HPDE6-E6E7 (cell line): ENCODE measurements at regions not wholly inside any gene's neighbourhood (a gene's known extent, or its start where the extent isn't known, plus 50 kb on each side); places are given as distances from the start of the nearest gene placed in this dataset.

ENCODE experiments used
- DNase-seq: peaks from one replicate; pipeline ENCODE4 v3.0.0; 2011; ENCODE audit warnings: missing footprints; ENCODE audit errors: extremely low spot score

GRCh38 chr2:19138264-19138825 is 220.1 kb downstream of the OSR1 start:
- DNase-seq: no peak

GRCh38 chr2:19137433-19137832 is 221.0 kb downstream of the OSR1 start:
- DNase-seq: no peak

GRCh38 chr2:19132967-19133366 is 225.5 kb downstream of the OSR1 start:
- DNase-seq: no peak

- no peak for DNase-seq
Observed at GRCh38 chr2:19131871-19132270, 226.6 kb downstream of the OSR1 start.

GRCh38 chr2:19128148-19128547 is 230.3 kb downstream of the OSR1 start:
- DNase-seq: no peak

GRCh38 chr2:19127616-19128015 is 230.8 kb downstream of the OSR1 start:
- no peak for DNase-seq

GRCh38 chr2:19125901-19126680 is 232.3 kb downstream of the OSR1 start:
- DNase-seq: no peak

- DNase-seq: peak; percentile 78
Observed at GRCh38 chr2:19124135-19124534, 234.3 kb downstream of the OSR1 start.

- DNase-seq: no peak
Observed at GRCh38 chr2:19123556-19123955, 234.9 kb downstream of the OSR1 start.

GRCh38 chr2:19122220-19122619 is 236.2 kb downstream of the OSR1 start:
- DNase-seq: no peak

- peak; percentile 48 for DNase-seq
Observed at GRCh38 chr2:19120941-19121750, 237.3 kb downstream of the OSR1 start.

GRCh38 chr2:19120181-19120580 is 238.2 kb downstream of the OSR1 start:
- DNase-seq: no peak

- DNase-seq: no peak
Observed at GRCh38 chr2:19119326-19120001, 239.0 kb downstream of the OSR1 start.

- no peak for DNase-seq
Observed at GRCh38 chr2:19116918-19117317, 241.5 kb downstream of the OSR1 start.

GRCh38 chr2:19114754-19115231 is 243.6 kb downstream of the OSR1 start:
- no peak for DNase-seq

- no peak for DNase-seq
Observed at GRCh38 chr2:19114126-19114525, 244.3 kb downstream of the OSR1 start.

GRCh38 chr2:19111354-19111753 is 247.1 kb downstream of the OSR1 start:
- no peak for DNase-seq

GRCh38 chr2:19109518-19109917 is 248.9 kb downstream of the OSR1 start:
- DNase-seq: no peak

- no peak for DNase-seq
Observed at GRCh38 chr2:19106376-19106775, 252.0 kb downstream of the OSR1 start.

- peak; percentile 92 for DNase-seq
Observed at GRCh38 chr2:19104503-19104902, 253.9 kb downstream of the OSR1 start.

GRCh38 chr2:19102696-19103423 is 255.6 kb downstream of the OSR1 start:
- no peak for DNase-seq
